K562 (cell line): ENCODE measurements at regions not wholly inside any gene's neighbourhood (a gene's known extent, or its start where the extent isn't known, plus 50 kb on each side); places are given as distances from the start of the nearest gene placed in this dataset.

Source experiments
- CTCF ChIP-seq, 3 experiments: IDR thresholded peaks in 2 of 3; conservative IDR thresholded peaks in 1 of 3; 2 replicates each; pipeline ENCODE4 v1.5.1; 2011 to 2012; ENCODE audit warnings: low read length in 3 of 3, mild to moderate bottlenecking in 3 of 3, control low read depth in 2 of 3, improper control_type of control experiment in 1 of 3, inconsistent platforms in 1 of 3, low read depth in 1 of 3, mixed read lengths in 1 of 3, moderate library complexity in 1 of 3; ENCODE audit not compliant: insufficient read depth in 2 of 3
- EP300 ChIP-seq: IDR thresholded peaks from 2 replicates; pipeline ENCODE4 v1.6.1; 2012; ENCODE audit warnings: low read length, improper control_type of control experiment
- YBX1 ChIP-seq: fragments of 450-650 bp; IDR thresholded peaks from 2 replicates; pipeline ENCODE4 v1.7.1; 2016; ENCODE audit warnings: mild to moderate bottlenecking
- ZBTB12 ChIP-seq: fragments of 250-450 bp; sonication (Bioruptor Pico); IDR thresholded peaks from 2 replicates; pipeline ENCODE4 v1.4.0; 2020

- TF ChIP-seq ZBTB12 (CRISPR knock-in tag) (no peak), YBX1 (no peak), CTCF (IDR thresholded peaks at IDR 0.05 in 2 of 3, conservative IDR thresholded peaks at IDR 0.05 in 1 of 3; ENCODE audit: insufficient read depth in 2 of 3, low read depth in 1 of 3, low read length in 3 of 3) (no peak), EP300 (no peak)
These were observed 1845.9 kb downstream of the MAT2B start for GRCh38 chr5:165351342-165351741.
